Epithelial cell of esophagus (primary cell): ENCODE measurements at regions not wholly inside any gene's neighbourhood (a gene's known extent, or its start where the extent isn't known, plus 50 kb on each side); places are given as distances from the start of the nearest gene placed in this dataset.
"Not testable (repeated sequence)": the region's sequence is repeated elsewhere in the genome, so short reads cannot be mapped to it uniquely, and the experiment has no call there.

Source experiments
- DNase-seq: peaks from one replicate; pipeline ENCODE4 v3.0.0; 2010; ENCODE audit warnings: low read depth
- H3K4me3 ChIP-seq: 2 replicates; pipeline ENCODE4 v1.5.1; 2011; ENCODE audit warnings: mild to moderate bottlenecking, low read length, control low read depth
- TF ChIP-seq, protein P1 (sequence below): IDR thresholded peaks from 2 replicates; pipeline ENCODE4 v1.5.1; 2011; ENCODE audit warnings: low read depth, mild to moderate bottlenecking, low read length, control low read depth, inconsistent platforms; ENCODE audit not compliant: insufficient read depth; ENCODE audit errors: missing control alignments

DNA sequence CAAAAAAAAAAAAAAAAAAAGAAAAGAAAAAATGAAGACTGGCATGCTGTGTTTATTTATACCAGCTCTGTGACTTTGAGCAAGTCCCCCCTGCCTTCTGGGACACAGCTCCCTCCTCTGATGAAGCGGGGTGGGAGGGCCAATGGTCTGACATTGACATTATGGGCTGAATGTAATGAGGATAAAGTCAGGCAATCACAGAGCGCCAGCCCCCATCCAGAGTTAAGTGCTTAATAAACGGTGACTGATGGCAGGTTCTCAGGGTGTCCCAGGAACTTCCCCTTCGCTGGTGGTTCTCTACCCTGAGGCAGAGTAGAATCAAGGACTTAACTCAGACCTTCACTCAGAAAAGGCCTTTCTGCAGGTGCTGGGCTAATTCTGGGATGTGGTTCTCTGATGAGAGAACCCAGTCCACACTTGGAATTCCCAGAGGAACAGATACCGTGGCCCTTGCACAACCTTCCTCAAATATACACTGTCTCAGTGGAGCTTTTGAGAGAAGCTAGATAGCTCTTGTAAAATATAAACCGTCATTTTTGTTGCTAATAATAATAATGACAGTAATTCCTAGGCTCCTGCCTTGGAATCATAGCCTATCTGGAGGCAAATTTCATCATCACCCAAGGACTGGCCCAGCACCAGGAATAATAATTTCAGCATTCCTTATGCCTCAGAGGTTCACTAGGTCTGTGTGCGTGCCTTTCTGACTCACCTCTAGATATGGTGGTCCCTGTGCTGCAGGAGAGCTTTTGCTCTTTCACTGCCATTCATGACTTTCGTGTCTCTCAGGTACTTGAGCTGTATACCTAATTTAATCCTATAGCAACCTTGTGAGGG, 115.8 kb downstream of the RPLP1 start:
- peak; percentile 46 for DNase-seq
- TF ChIP-seq, protein P1, sequence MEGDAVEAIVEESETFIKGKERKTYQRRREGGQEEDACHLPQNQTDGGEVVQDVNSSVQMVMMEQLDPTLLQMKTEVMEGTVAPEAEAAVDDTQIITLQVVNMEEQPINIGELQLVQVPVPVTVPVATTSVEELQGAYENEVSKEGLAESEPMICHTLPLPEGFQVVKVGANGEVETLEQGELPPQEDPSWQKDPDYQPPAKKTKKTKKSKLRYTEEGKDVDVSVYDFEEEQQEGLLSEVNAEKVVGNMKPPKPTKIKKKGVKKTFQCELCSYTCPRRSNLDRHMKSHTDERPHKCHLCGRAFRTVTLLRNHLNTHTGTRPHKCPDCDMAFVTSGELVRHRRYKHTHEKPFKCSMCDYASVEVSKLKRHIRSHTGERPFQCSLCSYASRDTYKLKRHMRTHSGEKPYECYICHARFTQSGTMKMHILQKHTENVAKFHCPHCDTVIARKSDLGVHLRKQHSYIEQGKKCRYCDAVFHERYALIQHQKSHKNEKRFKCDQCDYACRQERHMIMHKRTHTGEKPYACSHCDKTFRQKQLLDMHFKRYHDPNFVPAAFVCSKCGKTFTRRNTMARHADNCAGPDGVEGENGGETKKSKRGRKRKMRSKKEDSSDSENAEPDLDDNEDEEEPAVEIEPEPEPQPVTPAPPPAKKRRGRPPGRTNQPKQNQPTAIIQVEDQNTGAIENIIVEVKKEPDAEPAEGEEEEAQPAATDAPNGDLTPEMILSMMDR = no peak
- H3K4me3 ChIP-seq = no peak overlapping the region

DNA sequence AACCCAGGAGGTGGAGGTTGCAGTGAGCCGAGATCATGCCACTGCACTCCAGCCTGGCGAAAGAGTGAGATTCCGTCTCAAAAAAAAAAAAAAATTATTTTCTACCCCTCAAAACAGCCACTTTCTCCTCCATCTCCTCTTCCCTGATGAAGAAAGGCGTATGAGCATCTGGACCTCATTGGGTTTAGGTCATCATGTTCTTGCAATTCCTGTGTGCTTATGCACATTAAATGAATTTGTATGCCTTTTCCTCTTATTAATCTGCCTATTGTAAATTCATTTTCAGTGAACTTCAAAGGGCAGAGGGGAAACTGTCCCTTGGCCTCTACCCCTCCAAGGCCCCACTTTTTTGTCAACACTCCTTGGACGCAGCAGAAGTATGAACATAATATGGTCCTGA, 117.8 kb downstream of the RPLP1 start:
- no peak overlapping the region for H3K4me3 ChIP-seq

DNA sequence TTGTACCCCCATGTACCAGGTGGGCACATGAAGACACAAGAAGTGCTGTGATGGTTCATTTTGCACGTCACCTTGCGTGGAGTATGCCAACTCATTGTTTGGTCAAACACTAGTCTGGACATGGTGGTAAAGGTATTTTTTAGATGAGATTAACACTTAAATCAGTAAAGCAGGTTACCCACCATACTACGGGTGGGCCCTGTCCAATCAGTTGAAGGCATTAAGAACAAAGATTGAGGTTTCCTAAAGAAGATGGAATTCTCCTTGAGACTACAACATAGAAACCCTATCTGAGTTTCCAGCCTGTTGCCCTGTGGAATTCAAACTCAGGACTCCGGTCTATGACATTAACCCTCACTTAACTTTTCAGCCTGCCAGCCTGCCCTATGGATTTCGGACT, 118.4 kb downstream of the RPLP1 start:
- TF ChIP-seq, protein P1 = no peak
- no peak for DNase-seq
- no peak overlapping the region for H3K4me3 ChIP-seq

More for the DNA sequence above, 117.8 kb downstream of the RPLP1 start:
- DNase-seq = no peak
- TF ChIP-seq, protein P1 = no peak

DNA sequence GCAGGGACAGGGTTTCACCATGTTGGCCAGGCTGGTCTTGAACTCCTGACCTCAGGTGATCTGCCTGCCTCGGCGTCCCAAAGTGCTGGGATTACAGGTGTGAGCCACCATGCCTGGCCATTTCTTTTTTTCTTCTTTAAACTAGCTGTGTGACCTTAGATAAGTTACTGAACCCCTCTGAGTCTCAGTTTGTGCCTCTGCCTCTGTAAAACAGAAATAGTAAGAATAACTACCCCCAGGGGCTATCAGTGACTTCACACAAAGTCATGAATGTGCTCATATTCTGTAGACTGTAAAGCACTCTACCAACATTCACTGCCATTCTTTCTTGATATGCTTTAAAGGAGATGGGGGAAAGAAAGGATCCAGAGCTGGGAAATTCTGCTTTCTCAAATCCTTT, 120.7 kb downstream of the RPLP1 start:
- DNase-seq, H3K4me3 ChIP-seq: not testable (repeated sequence)

DNA sequence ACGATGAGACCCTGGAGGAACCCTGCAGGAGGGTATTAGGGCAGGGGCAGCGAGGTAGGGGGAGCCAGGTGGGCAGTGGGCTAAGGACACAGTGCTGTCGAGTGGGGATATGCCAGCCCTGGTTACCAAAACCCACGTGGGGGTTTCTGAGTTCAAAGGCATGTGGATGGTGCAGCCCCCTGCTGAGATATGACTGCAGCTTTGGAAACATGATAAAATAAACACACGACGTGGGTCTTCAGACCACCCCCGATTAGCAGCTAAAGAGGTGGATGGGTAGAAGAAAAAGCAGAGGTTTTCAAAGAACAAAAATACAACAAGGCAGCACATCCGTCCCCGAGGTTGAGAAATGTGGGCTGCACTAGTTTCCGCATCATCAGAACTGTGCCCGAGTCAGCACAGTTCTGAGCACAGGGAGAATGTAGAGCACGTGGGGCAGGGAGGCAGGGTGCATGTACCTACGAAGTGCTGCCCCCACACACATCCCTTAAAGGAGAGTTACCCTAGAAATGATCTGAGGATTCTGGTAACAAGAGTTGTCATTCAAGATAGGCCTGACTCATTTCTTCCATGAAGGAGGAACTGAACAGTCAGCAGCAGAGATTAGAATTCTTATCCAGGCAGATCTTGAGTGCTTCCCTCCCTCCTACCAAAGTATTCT, 121.3 kb downstream of the RPLP1 start:
- TF ChIP-seq, protein P1 = no peak
- peak; percentile 34 for DNase-seq
- H3K4me3 ChIP-seq = no peak overlapping the region

DNA sequence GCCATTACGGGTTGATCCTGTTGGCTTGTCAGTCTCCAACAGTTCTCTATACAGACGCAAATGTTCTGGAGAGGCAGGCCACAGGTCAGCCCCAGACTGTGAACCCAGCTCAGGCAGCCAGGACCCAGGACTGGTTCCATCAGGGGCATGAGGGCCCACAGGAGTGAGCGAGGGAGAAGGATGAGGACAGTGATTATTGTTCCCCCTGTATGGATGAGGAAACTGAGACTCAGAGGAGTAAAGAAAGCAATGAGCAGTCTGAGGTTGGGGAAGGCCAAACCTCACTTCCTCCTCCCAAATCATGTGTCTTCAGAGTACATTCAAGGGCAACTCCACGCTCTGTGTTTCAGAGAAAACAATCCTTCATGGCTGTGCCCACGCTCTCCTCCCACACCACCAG, 121.9 kb downstream of the RPLP1 start:
- DNase-seq = no peak
- no peak overlapping the region for H3K4me3 ChIP-seq
- TF ChIP-seq, protein P1 = no peak

DNA sequence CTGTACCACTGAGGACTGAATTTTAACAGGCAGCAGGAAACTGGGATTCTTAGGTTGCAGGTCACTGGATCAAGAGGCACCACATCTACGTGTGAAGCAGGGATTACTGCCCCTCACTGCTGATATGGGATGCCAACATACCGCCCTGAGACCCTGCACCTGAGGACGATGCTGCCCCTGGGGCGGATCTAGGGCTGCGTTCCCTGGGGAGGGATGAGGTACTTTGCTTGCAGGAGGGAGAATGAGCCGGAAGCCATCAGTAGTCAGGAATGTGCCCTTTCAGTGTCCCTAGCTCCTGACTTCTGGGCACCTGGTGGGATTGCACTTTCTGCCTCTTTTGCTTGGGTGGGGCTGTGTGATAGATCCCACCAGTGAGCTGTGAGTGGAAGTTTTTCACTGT, 122.8 kb downstream of the RPLP1 start:
- DNase-seq = no peak
- TF ChIP-seq, protein P1 = no peak
- no peak overlapping the region for H3K4me3 ChIP-seq
